Stomach (tissue), 4 donors: ENCODE measurements at regions not wholly inside any gene's neighbourhood (a gene's known extent, or its start where the extent isn't known, plus 50 kb on each side); places are given as distances from the start of the nearest gene placed in this dataset.

Experiments
- CTCF ChIP-seq, 7 experiments: fragments of 450-650 bp in 4 of 7; fragments of 200-600 bp in 3 of 7; sonication (generic) in 3 of 7; IDR thresholded peaks; one replicate each; pipeline ENCODE4 v1.5.1; 2016 to 2019; ENCODE audit warnings: antibody characterized with exemption in 7 of 7, control low read depth in 2 of 7, mild to moderate bottlenecking in 1 of 7
- EP300 ChIP-seq: sonication (generic); formaldehyde crosslinking; IDR thresholded peaks from one replicate; pipeline ENCODE4 v1.6.1; 2017; ENCODE audit warnings: antibody characterized with exemption
- POLR2A ChIP-seq, 4 donors: fragments of 450-650 bp; IDR thresholded peaks; one replicate each; pipeline ENCODE4 v1.6.1; 2016; ENCODE audit warnings: antibody characterized with exemption in 4 of 4, control low read depth in 2 of 4, mild to moderate bottlenecking in 1 of 4, moderate library complexity in 1 of 4
- POLR2AphosphoS5 ChIP-seq, 3 donors: sonication (generic); formaldehyde crosslinking; IDR thresholded peaks; one replicate each; pipeline ENCODE4 v1.6.1; 2016; ENCODE audit warnings: antibody characterized with exemption in 3 of 3

GRCh38 chr12:69028941-69029729 is 96.2 kb upstream of the CPM start:
- TF ChIP-seq CTCF (IDR thresholded peaks at IDR 0.05), result no peak
- TF ChIP-seq POLR2A (IDR thresholded peaks at IDR 0.05), result no peak
- no peak for TF ChIP-seq POLR2AphosphoS5 (IDR thresholded peaks at IDR 0.05)
- TF ChIP-seq EP300, result no peak
